HepG2 (cell line): ENCODE measurements at regions not wholly inside any gene's neighbourhood (a gene's known extent, or its start where the extent isn't known, plus 50 kb on each side); places are given as distances from the start of the nearest gene placed in this dataset.

Experiments
- ATAC-seq: fragments of 200-7000 bp; cut with Tn5 transposase; 3 replicates; pipeline ENCODE4 v1.9.1; 2020; ENCODE audit warnings: mild to moderate bottlenecking, moderate library complexity
- BruUV-seq: library from RNA; stranded (reverse); fragments of 400-500 nt; replicated peaks from 2 replicates; lab custom pipeline; 2021; lab: Mats Ljungman, UMichigan
- CTCF ChIA-PET: fragments of 300-600 bp; formaldehyde crosslinking; extraction: SDS; loops from one replicate; lab custom pipeline; 2021; ENCODE audit warnings: low total read pairs, inconsistent platforms, low intra/inter-chr PET ratio; lab: Yijun Ruan, JAX
- POLR2A ChIA-PET: fragments of 350-600 bp; sonication (Branson Sonifier 250); formaldehyde crosslinking; loops from one replicate; lab custom pipeline; 2020; ENCODE audit warnings: antibody characterized with exemption, inconsistent platforms; lab: Yijun Ruan, JAX
- DNase-seq: peaks from one replicate; pipeline ENCODE4 v3.0.0-alpha.2; 2015; ENCODE audit warnings: low spot score
- FAIRE-seq: peaks from 3 replicates; lab custom pipeline; 2011; peaks lifted over from hg19 to GRCh38; lab: Jason Lieb, UNC
- H2AFZ ChIP-seq: one replicate; pipeline ENCODE4 v1.6.1; 2011; ENCODE audit warnings: low read length, inconsistent platforms
- H3K27ac ChIP-seq: fragments of 300-600 bp; 3 replicates; pipeline ENCODE4 v1.8.0; 2011; ENCODE audit warnings: mixed run types, mild to moderate bottlenecking, mixed read lengths, low read length, inconsistent platforms; ENCODE audit not compliant: insufficient read depth; ENCODE audit errors: extremely low read length
- H3K27me3 ChIP-seq, 2 experiments: fragments of 200-600 bp in 1 of 2; 2 replicates in 1 of 2; 3 replicates in 1 of 2; pipeline versions ENCODE4 v1.6.0 to v1.8.0; 2011; ENCODE audit warnings: low read length in 2 of 2, mild to moderate bottlenecking in 2 of 2, moderate library complexity in 2 of 2, inconsistent platforms in 1 of 2; ENCODE audit not compliant: insufficient read depth in 2 of 2, control insufficient read depth in 1 of 2
- H3K36me3 ChIP-seq, 2 experiments: fragments of 200-600 bp in 1 of 2; replicated peaks in 1 of 2; 2 replicates in 1 of 2; 3 replicates in 1 of 2; pipeline versions ENCODE4 v1.5.1 to v1.8.0; 2011; ENCODE audit warnings: low read length in 2 of 2, inconsistent platforms in 1 of 2; ENCODE audit not compliant: insufficient read depth in 2 of 2, control insufficient read depth in 1 of 2
- H3K4me1 ChIP-seq: 2 replicates; pipeline ENCODE4 v1.5.1; 2012; ENCODE audit warnings: low read length, inconsistent platforms; ENCODE audit not compliant: insufficient read depth
- H3K4me2 ChIP-seq: 2 replicates; pipeline ENCODE4 v1.6.0; 2011; ENCODE audit warnings: low read depth, low read length, inconsistent platforms
- H3K4me3 ChIP-seq, 3 experiments: fragments of 200-600 bp in 1 of 3; sonication (generic), shearing (Covaris generic) in 1 of 3; replicated peaks in 1 of 3; 2 replicates each; pipeline ENCODE4 v1.5.1; 2011 to 2016; ENCODE audit warnings: low read length in 3 of 3, inconsistent platforms in 2 of 3, low read depth in 2 of 3, mild to moderate bottlenecking in 2 of 3, control low read depth in 1 of 3, mixed read lengths in 1 of 3; ENCODE audit not compliant: insufficient read depth in 1 of 3
- H3K79me2 ChIP-seq: one replicate; pipeline ENCODE4 v1.6.1; 2011; ENCODE audit warnings: low read length, inconsistent platforms; ENCODE audit not compliant: insufficient read depth
- H3K9ac ChIP-seq: 2 replicates; pipeline ENCODE4 v1.6.0; 2011; ENCODE audit warnings: mild to moderate bottlenecking, low read depth, low read length, inconsistent platforms; ENCODE audit not compliant: insufficient read depth
- H3K9me3 ChIP-seq: 2 replicates; pipeline ENCODE4 v1.5.1; 2012; ENCODE audit warnings: mild to moderate bottlenecking, low read length
- H4K20me1 ChIP-seq: 2 replicates; pipeline ENCODE4 v1.6.0; 2011; ENCODE audit warnings: inconsistent platforms, mild to moderate bottlenecking, low read length, moderate library complexity; ENCODE audit not compliant: insufficient read depth
- ELF3 ChIP-seq: IDR thresholded peaks from 2 replicates; pipeline ENCODE4 v1.6.1; 2016; ENCODE audit warnings: missing genetic modification reagents, missing compliant biosample characterization
- FOXK1 ChIP-seq: sonication (generic); formaldehyde crosslinking; IDR thresholded peaks from 2 replicates; pipeline ENCODE4 v1.4.0; 2020; ENCODE audit warnings: low read depth, missing genetic modification reagents, borderline replicate concordance
- GABPA ChIP-seq, 2 experiments: IDR thresholded peaks; 2 replicates each; pipeline ENCODE4 v1.6.1; 2011 to 2016; ENCODE audit warnings: low read depth in 2 of 2, low read length in 1 of 2, missing biosample characterization in 1 of 2, missing genetic modification characterization in 1 of 2
- HMG20A ChIP-seq: IDR thresholded peaks from 2 replicates; pipeline ENCODE4 v1.6.1; 2016; ENCODE audit warnings: borderline replicate concordance
- HOXA3 ChIP-seq: sonication (generic); formaldehyde crosslinking; IDR thresholded peaks from 2 replicates; pipeline ENCODE4 v1.5.0; 2020; ENCODE audit warnings: missing genetic modification reagents
- MIXL1 ChIP-seq: IDR thresholded peaks from 2 replicates; pipeline ENCODE4 v1.6.1; 2016
- PAXIP1 ChIP-seq: sonication (generic); formaldehyde crosslinking; conservative IDR thresholded peaks from 2 replicates; pipeline ENCODE4 v1.4.0; 2020; ENCODE audit warnings: mild to moderate bottlenecking, missing genetic modification reagents, moderate library complexity
- PHF20 ChIP-seq: sonication (generic); formaldehyde crosslinking; IDR thresholded peaks from 2 replicates; pipeline ENCODE4 v1.5.0; 2020; ENCODE audit warnings: mild to moderate bottlenecking, missing genetic modification reagents
- SALL1 ChIP-seq: sonication (generic); formaldehyde crosslinking; IDR thresholded peaks from 2 replicates; pipeline ENCODE4 v1.8.0; 2022; ENCODE audit warnings: mild to moderate bottlenecking, missing genetic modification reagents
- SNRNP70 ChIP-seq: fragments of 200-400 bp; formaldehyde crosslinking; IDR thresholded peaks from 2 replicates; pipeline ENCODE4 v1.6.1; 2017; ENCODE audit warnings: mild to moderate bottlenecking, low read depth, low read length, moderate library complexity
- SP4 ChIP-seq: sonication (generic); formaldehyde crosslinking; IDR thresholded peaks from 2 replicates; pipeline ENCODE4 v1.8.1; 2023; ENCODE audit warnings: mild to moderate bottlenecking, missing genetic modification reagents
- STAG1 ChIP-seq: sonication (generic); formaldehyde crosslinking; IDR thresholded peaks from 2 replicates; pipeline ENCODE4 v1.4.0; 2020; ENCODE audit warnings: missing genetic modification reagents
- U2AF1 ChIP-seq: fragments of 200-400 bp; formaldehyde crosslinking; optimal IDR thresholded peaks from 2 replicates; pipeline ENCODE3; 2017; ENCODE audit warnings: mild to moderate bottlenecking, low read depth, low read length
- ZNF337 ChIP-seq: sonication (generic); formaldehyde crosslinking; IDR thresholded peaks from 2 replicates; pipeline ENCODE4 v1.5.1; 2020; ENCODE audit warnings: missing genetic modification reagents, low read depth, mild to moderate bottlenecking, borderline replicate concordance
- ZNF431 ChIP-seq: sonication (generic); formaldehyde crosslinking; IDR thresholded peaks from 2 replicates; pipeline ENCODE4 v1.9.0; 2022; ENCODE audit warnings: missing genetic modification reagents, low read depth, mild to moderate bottlenecking, borderline replicate concordance
- ZNF768 ChIP-seq: sonication (generic); formaldehyde crosslinking; IDR thresholded peaks from 2 replicates; pipeline ENCODE4 v1.4.0; 2020; ENCODE audit warnings: missing genetic modification reagents
- ZNF772 ChIP-seq: sonication (generic); formaldehyde crosslinking; IDR thresholded peaks from 2 replicates; pipeline ENCODE4 v1.5.0; 2020; ENCODE audit warnings: mild to moderate bottlenecking, missing genetic modification reagents
- WGBS: methylation state at CpG from one replicate; pipeline ENCODE4 v1.1.6; 2017; ENCODE audit warnings: low lambda C conversion rate; 5-methylcytosine and 5-hydroxymethylcytosine counted together
- in situ Hi-C: cut with HindIII; loops from 2 replicates; pipeline ENCODE4 v1.10.0; 2017; ENCODE audit warnings: low pct_unique_long_range_greater_than_20kb; ENCODE audit not compliant: extremely low pct_ligation_motif_present
- intact Hi-C: fragments of 100-400 bp; cut with micrococcal nuclease; formaldehyde crosslinking; loops from one replicate; pipeline ENCODE4 v1.10.0; 2022; ENCODE audit not compliant: unreplicated experiment
- TF ChIP-seq, protein P1 (sequence below): sonication (generic); formaldehyde crosslinking; IDR thresholded peaks from 2 replicates; pipeline ENCODE4 v1.5.0; 2020; ENCODE audit warnings: missing genetic modification reagents

DNA sequence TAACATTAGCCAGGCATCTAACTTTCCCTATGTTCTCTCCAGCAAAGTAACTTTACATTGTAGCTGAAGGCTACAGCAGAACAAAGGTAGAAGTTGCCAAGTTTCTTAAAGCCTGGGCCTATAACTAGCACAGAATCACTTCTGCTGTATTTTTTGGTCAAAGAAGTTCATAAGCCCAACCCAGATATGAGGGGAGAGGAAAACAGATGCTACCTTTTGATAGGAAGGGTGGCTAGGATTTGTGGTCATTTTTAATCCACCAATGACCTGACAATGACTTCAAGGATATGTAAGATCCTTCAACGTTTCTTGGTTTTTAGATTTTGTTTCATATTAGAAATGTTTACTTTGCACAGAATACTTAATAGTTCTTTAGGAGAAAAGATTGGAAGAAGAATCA lies 64.2 kb upstream of the RANBP3L start:
- peaks cover 30% of the 10 kb centered on the region for H3K4me1 ChIP-seq
- H4K20me1 ChIP-seq: no peaks in the 10 kb centered on the region
- no peak overlapping the region for H3K4me2 ChIP-seq
- DNase-seq (no peak), ATAC-seq (no peak), FAIRE-seq (no peak)
- POLR2A ChIA-PET: no interaction called here
- no TSS peak for BruUV-seq
- H3K79me2 ChIP-seq: no peaks in the 10 kb centered on the region
- H3K9ac ChIP-seq: no peak overlapping the region
- H3K36me3 ChIP-seq: no peaks in the 10 kb centered on the region
- no peaks in the 10 kb centered on the region for H3K9me3 ChIP-seq
- 0% methylated on average over 1 of the region's 1 CpG for WGBS
- H3K27me3 ChIP-seq: no peaks in the 10 kb centered on the region; a peak in 1 of 5 replicates
- no peak overlapping the region for H3K4me3 ChIP-seq
- CTCF ChIA-PET: no interaction called here
- in situ Hi-C loops: no loop called here
- intact Hi-C loops: no loop called here
- H3K27ac ChIP-seq: no peak overlapping the region
- H2AFZ ChIP-seq: no peak overlapping the region
- TF ChIP-seq MIXL1 (CRISPR knock-in tag): no peak
- TF ChIP-seq FOXK1 (CRISPR knock-in tag): no peak
- TF ChIP-seq U2AF1: no peak
- no peak for TF ChIP-seq HOXA3 (CRISPR knock-in tag)
- TF ChIP-seq ZNF768: no peak
- no peak for TF ChIP-seq SP4 (CRISPR knock-in tag)
- TF ChIP-seq ZNF337 (CRISPR knock-in tag): no peak
- TF ChIP-seq HMG20A (CRISPR knock-in tag): no peak
- TF ChIP-seq SNRNP70: no peak
- no peak for TF ChIP-seq SALL1 (CRISPR knock-in tag)

GRCh38 chr5:36366883-36367282 lies 65.2 kb upstream of the RANBP3L start:
- FAIRE-seq (no peak), DNase-seq (no peak), ATAC-seq (no peak; the same call in 2 of the 3 replicates)
- WGBS: 0% methylated on average over 1 of the region's 1 CpG
- Histone ChIP-seq H3K36me3 (no peaks in the 10 kb centered on the region), H3K4me1 (peaks cover 30% of the 10 kb centered on the region), H3K27me3 (no peaks in the 10 kb centered on the region; a peak in 1 of 5 replicates), H3K9ac (no peak overlapping the region), H3K27ac (no peak overlapping the region), H2AFZ (no peak overlapping the region), H3K79me2 (no peaks in the 10 kb centered on the region), H3K4me3 (no peak overlapping the region), H4K20me1 (no peaks in the 10 kb centered on the region), H3K4me2 (no peak overlapping the region), H3K9me3 (no peaks in the 10 kb centered on the region)
- BruUV-seq: no TSS peak
- intact Hi-C loops: no loop called here
- in situ Hi-C loops: no loop called here
- POLR2A ChIA-PET: no interaction called here
- CTCF ChIA-PET: no interaction called here
- no peak for TF ChIP-seq PHF20
- no peak for TF ChIP-seq ZNF772 (CRISPR knock-in tag)
- TF ChIP-seq PAXIP1 (CRISPR knock-in tag): peak; percentile 30; the same call in 1 of the 2 replicates
- TF ChIP-seq, protein P1, sequence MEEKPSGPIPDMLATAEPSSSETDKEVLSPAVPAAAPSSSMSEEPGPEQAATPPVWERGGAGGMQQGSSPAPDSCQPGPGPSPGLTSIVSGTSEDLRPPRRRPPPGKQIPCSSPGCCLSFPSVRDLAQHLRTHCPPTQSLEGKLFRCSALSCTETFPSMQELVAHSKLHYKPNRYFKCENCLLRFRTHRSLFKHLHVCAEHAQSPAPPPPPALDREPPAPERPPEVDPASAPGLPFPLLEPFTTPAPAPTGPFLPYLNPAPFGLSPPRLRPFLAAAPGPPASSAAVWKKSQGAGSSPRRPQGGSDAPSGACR (CRISPR knock-in tag): no peak
- 0 out of 2 replicates have a peak, but pooled peaks have one; percentile 12 for TF ChIP-seq ELF3 (CRISPR knock-in tag)
- no peak for TF ChIP-seq STAG1
- TF ChIP-seq GABPA (IDR thresholded peaks at IDR 0.05; ENCODE audit: low read depth, low read length): no peak
- TF ChIP-seq GABPA (CRISPR knock-in tag; IDR thresholded peaks at IDR 0.05; ENCODE audit: low read depth): peak; percentile 76
- no peak for TF ChIP-seq ZNF431 (CRISPR knock-in tag)
